GM18858 (cell line): ENCODE measurements at regions not wholly inside any gene's neighbourhood (a gene's known extent, or its start where the extent isn't known, plus 50 kb on each side); places are given as distances from the start of the nearest gene placed in this dataset.

Experiments used
- ATAC-seq: cut with Tn5 transposase; IDR thresholded peaks from one replicate; pipeline ENCODE4 v1.9.1; 2021; ENCODE audit not compliant: unreplicated experiment

DNA sequence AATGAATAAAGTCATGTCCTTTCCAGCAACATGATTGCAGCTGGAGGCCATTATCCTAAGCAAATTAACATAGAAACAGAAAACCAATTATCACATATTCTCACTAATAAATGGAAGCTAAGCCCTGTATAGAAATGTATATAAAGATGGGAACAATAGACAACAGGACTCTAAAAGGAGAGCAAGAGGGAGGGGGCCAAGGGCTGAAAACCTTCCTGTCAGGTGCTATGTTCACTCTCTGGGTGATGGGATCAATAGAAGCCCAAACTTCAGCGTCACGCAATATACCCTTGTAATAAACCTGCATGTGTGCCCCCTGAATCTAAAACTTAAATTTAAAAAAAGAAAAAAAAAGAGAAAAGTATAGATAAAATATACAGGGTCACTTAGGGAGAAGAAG is 163.7 kb upstream of the ACO1 start:
- no peak for ATAC-seq

DNA sequence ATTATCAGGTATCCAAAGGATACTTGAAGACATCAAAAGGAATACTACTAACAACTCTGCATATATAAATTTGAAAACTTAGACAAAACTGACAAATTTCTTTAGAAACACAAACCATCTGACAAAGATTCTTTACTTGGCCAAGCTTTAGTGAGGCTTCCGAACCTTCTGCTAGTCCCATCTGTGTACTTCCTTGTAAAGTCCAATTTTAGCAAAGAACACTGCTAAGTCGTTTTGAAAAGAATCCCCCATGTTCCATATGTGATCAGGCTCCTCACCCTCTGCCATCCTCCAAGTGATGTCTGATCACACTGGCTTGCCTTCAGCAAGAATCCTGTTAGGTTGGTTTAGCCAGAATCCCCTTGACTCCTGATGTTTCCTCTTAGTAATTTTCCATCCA is 150.0 kb upstream of the ACO1 start:
- ATAC-seq = no peak

DNA sequence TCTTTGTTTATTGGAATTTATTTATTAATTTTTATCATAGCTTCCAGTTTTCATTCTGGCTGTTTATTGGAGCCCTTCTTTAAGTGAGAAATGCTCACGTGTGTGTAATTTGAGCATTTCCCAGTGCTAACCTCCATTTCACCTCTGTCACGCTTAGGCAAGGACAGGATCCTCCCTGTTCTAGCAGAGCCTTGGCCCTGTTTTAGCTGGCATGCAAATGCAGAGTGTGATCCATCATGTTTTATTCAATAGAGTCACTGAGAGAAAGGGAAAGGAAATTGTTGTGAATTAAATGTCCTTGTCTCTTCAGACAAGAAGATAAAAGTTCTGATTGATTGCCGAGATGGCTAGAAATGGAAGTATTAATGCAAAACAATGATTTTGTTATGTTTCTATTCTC is 137.3 kb upstream of the ACO1 start:
- no peak for ATAC-seq

DNA sequence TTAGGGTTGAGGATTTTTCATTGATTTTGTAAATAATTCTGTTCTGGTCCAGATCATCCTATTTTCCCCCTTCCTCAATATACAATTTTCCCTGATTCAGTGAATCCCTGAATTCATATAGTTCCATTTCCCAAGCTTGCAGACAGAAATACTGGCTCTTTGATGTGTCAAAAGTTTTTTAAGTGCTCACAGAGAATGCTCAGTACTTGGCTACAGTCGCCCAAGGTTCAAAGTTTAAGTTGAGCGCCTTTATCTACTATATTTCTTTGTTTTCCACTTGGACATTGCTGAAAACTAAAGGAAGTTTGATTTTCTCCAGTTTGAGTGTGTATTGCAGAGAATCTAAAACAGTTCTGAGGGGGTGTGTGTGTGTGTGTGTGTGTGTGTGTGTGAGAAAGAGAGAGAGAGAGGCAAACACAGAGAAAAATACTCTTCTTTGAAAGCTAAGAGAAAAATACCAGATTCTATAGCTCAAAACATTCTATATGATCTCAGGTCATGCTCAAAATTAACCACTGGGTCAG is 136.2 kb upstream of the ACO1 start:
- ATAC-seq = no peak

DNA sequence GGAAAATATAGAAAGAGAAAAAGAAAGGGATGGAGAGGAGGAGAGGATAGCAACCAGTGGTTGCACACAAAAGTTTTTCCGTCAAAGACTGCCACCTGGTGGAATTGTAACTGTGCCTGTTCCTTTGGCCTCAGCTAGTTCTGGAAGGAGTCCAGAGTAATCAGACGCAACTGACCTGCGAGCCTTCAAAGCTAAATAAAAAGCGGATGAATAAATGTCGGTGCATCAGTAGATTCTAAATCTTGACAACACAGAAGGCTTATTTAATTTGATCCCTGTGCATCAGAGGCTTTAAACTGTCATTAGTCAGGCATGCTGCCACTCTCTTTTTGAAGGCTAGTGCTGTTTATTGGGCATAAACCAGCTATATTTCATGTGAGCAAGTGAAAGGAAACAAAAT is 132.9 kb upstream of the ACO1 start:
- peak; percentile 90 for ATAC-seq

DNA sequence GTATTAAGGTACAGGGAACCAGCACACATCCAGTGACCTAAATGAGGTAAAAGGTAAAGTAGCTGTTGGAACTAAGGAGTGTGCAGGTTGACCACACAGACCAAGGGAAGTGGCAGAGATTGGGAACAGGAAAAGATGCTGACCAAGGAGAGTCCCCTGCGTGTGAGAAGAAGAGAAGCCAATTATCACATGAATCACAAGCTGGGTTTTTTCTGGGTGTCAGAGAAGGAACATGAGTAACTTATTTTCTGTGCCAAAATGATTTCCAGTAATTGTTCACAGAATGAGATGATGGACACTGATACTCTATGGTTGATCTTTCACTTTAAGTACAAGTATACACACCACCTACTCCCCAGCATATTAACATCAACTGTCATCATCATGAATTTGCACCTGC is 130.7 kb upstream of the ACO1 start:
- no peak for ATAC-seq

DNA sequence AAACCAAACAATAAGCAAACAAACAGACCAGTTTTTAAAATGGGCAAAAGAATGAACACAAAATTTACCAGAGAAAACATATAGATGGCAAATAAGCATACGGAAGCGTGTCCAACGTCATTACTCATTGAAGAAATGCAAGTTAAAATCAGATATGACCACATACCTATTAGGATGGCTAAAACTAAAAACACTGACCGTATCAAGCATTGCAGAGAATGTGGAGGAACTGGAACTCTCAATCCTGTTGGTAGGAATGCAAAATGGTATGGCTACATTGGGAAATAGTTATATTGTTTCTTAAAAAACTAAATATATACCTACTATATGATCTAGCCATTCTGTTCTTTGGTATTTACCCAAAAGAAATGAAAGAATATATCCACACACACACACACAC is 129.4 kb upstream of the ACO1 start:
- ATAC-seq = no peak

DNA sequence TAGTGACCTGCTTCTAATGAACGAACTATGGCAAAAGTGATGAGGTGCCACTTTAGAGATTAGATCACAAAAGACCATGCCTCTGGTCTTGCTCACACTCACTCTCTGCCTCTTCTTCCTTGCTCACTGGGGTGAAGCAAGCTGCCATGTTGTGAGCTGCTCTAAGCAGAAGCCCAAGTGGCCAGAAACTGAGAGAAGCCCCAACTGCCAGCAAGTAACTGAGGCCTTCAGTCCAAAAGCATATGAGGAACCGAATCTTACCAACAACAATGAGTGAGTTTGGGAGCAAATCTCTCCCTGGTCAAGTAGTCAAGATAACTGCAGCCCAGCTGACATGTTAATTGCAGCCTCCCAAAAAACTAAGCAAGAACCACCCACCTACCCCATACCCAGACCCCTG is 126.0 kb upstream of the ACO1 start:
- ATAC-seq = no peak

DNA sequence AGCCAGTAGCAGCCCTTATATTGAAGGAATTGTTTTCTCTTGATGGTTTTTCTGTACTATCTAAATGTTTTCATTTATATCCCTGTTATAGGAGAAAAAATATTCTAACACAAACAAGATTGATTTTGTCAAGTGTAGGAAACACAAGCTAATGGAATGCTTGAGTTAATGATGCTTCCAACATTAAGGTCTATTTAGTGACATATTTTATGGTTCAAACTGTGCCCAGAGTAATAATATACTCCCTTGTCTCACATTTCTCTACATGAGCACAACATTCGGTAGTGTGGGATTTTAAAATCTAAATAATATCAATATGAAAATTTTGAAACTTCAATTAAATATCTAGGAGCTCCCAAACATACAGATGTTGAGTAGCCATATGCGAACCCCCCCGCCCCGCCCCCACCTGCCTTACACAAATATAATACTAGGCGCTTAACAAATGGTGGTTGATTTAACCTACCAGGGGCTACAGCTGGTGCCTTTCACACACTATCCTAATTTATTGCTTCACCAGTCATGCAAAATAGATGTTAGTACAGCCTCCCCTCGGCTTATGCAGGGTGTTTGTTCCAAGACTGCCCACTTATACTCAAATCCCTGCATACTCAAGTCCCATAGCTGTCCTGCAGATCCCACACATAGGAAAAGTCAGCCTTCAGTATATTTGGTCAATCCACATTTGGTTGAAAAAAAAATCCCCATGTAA is 124.1 kb upstream of the ACO1 start:
- no peak for ATAC-seq

DNA sequence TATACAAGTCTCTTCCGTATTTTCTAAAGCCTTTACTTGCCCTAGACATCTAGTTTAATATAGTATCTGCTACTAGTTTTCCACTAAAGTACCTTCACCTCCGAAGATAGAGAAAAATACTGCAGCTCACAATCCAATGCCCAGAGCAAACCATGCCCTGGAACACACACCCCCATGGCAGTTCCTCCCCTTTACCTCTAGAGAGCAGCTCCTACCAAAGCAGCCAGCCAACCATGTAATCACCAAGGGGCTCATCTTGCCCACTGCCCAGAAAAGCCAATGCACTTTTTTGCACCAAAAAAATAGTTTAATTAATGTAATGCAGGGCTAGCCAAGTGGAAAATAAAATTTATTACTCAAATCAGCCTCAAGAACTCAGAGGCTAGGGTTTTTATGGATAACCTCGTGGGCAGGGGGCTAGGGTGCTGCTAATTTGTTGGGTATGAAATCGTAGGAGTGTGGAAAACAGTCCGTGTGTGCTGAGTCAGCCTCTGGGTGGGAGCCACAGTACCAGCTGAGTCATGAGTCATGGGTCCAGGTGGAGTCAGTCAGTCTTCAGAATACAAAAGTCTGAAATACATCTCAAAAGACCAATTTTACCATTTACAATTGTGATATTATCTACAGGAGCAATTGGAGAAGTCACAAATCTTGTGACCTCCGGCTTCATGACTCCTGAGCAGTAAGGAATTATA is 120.1 kb upstream of the ACO1 start:
- ATAC-seq = no peak

DNA sequence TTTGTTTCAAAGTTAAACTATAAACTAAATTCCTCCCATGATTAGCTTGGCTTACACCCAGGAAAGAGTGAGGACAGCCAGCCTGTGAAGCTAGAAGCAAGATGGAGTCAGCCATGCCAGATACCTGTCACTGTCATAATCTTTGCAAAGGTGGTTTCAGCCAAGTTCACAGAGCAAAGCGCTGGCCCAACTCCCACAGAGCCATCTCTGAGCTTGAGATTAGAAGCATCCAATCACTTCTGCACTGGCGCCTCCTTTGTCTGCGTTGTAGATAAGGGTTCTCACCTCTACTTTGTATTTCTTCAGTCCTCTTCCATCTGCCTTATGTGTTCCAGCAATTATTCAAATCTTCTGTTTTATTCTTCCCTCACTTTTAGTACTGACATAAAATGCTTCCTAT is 119.4 kb upstream of the ACO1 start:
- ATAC-seq = no peak

DNA sequence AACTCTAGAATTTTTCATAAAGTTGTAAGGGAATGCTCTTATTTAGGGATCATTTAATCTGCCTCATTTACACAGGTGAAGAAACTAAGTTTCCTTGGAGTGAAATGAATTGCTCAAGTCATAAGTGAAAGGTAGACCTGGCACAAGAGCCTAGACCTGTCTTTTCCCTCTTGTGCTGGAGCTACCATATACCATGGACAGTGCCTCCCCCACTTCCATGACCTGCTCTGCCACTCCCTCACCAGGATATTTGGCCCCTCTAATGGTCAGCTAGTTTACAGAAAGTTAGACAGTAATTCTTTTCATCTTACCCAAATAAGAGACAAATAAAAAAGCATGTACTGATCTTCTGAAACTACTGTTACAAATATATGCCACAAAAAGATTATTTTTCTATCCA is 105.5 kb upstream of the ACO1 start:
- ATAC-seq = no peak

DNA sequence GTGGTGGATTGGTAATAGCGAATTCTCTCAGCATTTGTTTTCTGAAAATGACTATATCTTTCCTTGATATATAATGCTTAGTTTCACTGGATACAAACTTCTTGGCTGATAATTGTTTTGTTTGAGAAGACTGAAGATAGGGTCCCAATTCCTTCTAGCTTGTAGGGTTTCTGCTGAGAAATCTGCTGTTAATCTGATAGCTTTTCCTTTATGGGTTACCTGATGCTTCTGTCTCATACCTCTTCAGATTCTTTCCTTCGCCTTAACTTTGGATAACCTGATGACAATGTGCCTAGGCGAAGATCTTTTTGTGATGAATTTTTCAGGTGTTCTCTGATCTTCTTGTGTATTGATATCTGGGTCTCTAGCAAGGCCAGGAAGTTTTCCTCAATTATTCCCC is 94.7 kb upstream of the ACO1 start:
- no peak for ATAC-seq

DNA sequence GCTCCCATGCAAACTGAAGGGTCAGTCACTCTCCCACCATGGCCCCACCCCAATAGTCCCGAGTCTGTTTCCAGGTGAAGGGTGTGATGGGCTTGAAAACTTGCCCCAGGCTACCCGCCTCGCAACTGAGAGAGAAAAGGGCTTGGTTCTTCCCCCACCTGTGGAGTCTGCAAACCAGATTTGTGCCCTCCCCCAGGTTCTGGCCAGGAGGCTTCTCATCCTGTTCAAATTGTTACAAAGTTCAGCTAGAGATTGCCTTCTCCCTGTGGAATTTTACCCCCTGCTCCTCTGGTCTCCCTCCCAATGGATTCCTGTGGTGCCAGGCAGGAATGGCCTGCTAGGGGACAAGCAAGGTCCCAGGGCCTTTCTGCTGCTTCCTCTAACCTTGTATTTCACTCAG is 93.1 kb upstream of the ACO1 start:
- ATAC-seq = no peak

DNA sequence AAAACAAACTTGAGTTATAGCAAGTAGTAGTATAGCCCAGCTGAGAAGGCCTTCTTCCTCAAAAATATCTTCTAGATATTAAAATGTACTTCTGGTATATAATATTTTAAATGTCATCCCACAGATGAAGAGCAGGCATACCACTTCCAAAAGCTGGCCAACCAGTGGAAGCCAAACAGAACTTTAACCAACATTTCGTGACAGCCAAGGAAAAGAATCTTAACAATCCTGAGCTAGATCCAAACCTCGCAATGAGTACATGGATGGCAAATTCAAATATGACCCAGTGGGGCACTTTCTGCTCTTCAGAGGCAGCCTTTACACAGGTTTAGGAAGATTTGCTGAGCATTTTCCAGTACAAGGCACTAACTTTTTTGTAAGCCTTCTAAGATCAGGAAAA is 91.8 kb upstream of the ACO1 start:
- no peak for ATAC-seq

DNA sequence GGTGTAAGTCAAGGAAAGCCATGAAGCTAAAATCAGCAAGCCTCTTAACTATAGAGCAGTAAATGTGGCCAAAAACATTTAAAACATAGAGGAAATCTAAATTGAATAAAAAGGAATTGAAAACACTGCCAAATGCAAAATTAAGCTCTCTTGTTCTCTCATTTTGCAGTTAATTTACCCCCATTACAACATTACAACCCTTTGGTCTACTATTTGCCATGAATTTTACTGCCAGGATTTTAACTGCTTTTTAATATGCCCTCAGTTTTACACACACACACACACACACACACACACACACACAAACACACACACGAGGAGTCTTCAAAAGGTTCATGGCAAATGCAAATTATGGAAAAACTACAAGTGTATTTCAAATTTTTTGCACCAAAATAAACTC is 91.4 kb upstream of the ACO1 start:
- ATAC-seq = no peak

DNA sequence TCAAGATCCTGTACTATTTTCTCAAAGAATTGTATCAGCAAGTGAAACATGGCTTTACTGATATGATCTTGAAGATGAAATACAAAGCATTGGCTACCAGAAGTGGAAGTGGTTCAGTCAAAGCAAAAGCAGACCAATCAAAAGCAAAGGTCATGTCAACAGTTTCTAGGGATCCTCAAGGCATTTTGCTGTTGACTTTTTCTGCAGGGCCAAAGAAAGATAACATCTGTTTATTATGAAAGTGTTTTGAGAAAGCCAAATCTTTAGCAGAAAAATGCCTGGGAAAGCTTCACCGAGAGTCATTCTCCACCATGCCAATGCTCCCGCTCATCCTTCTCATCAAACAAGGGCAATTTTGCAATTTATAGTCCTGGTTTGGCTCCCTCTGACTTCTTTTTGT is 90.3 kb upstream of the ACO1 start:
- no peak for ATAC-seq

DNA sequence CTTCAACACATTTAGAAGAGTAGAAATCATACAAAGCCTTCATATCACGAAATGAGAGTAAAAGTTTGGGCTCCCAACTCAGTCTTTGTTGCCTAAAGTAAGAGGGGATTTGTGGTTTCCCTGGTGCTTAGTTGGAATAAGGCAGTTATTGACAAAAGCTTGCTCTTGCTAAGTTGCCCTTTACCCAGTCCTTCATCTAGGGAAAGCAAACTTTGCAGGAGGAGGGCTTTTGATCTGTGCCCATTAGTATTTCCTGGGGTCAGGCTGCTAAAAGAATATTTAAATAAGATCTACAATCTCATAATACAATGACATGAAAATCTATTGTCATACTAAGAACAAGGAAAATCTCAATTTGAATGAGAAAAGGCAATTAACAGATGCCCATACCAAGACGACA is 84.1 kb upstream of the ACO1 start:
- no peak for ATAC-seq

DNA sequence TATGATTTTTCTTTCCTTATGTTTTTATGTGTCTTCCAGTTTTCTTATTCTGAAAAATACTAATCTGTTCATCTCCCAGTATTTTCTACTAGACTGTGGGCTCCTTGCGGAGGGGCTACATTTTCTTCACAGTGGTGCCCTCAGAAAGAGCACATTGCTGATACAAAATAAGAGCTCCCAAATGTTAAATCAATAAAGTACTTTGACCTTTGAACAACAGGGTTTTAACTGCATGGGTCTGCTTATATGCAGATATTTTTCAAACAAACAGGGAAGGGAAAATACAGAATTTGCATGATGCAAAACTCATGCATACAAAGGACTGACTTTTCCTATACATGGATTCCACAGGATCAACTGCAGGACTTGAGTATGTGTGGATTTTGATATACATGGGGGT is 79.9 kb upstream of the ACO1 start:
- ATAC-seq = no peak

DNA sequence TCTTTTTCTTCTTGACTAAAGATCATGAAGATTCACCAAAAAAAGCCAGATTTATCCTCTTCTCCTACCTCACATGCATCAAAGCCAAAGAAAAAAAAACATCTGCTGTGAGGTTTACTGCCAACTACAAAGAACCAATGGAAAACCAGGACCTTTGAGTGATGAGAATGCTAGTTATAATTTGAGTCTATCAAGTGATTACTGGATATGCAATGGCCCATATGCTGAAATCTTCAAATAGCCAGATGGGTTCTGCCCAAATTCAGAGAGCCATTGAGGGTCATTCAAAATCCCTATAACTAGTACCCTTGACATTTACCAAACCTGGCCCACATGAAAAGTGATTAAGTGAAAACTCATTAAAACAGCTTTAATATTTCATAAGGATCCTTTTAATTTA is 78.4 kb upstream of the ACO1 start:
- no peak for ATAC-seq

DNA sequence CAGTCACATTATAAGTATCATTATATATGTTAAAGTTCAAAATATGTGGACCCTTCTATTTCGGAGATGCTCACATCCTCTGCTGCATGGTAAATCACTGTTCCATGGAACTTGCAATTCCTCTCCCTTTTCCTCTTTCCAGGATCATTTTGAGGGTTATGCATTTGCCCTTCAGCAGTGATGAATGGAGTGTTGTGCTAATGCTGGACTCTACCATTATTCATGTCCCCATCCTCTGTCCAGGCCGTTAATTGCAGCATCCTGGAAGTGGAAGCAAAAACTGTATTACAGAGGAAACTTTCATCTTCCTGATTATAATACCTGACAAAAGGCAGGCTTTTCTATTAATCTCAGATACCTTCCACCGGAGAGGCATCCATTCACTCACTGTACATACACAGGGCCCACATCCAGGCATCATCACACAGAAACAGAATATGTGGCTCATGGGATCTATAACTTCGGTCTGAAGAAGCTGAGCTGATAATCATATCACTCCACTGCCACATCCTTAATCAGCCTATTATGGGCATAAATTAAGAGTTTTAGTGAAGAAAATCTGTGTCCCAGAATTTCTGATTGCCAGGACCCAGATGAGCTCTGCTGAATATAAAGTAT is 65.0 kb upstream of the ACO1 start:
- no peak for ATAC-seq

DNA sequence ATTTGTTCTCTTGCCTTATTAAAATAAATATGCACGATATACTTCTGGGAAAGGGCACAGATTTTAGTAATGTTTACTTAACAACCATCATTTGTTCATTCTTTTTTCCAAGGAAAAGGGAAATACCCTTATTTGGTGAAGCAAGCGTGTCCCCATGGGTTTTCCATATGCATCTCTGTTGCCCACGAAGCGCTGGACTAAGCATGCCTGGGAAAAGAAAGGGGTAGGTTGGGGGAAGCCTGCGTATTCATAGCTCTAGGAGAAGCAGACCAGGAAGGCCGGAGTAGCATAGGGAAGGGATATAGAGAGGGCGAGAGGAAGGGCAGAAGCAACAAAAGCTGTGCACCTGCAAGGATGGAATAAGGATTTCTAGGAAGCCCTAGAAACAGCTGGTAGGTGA is 61.8 kb upstream of the ACO1 start:
- no peak for ATAC-seq
